Ascending aorta (tissue), 2 donors: ENCODE measurements at regions not wholly inside any gene's neighbourhood (a gene's known extent, or its start where the extent isn't known, plus 50 kb on each side); places are given as distances from the start of the nearest gene placed in this dataset.

ENCODE experiments used
- DNase-seq, 2 donors: peaks; one replicate each; pipeline ENCODE4 v3.0.0-alpha.2; 2019; ENCODE audit warnings: low spot score in 2 of 2
- H3K27ac ChIP-seq, 2 donors: fragments of 200-600 bp; sonication (generic); one replicate each; pipeline ENCODE4 v1.5.1; 2016 to 2017; ENCODE audit warnings: mild to moderate bottlenecking in 1 of 2
- H3K27me3 ChIP-seq: fragments of 200-600 bp; sonication (generic); one replicate; pipeline ENCODE4 v1.5.1; 2017
- H3K36me3 ChIP-seq, 2 donors: fragments of 200-600 bp; sonication (generic); one replicate each; pipeline ENCODE4 v1.5.1; 2016
- H3K4me1 ChIP-seq, 2 donors: fragments of 200-600 bp; sonication (generic); one replicate each; pipeline ENCODE4 v1.5.1; 2016 to 2017; ENCODE audit warnings: mild to moderate bottlenecking in 1 of 2
- H3K4me3 ChIP-seq, 2 donors: fragments of 200-600 bp; sonication (generic); one replicate each; pipeline ENCODE4 v1.5.1; 2016 to 2017; ENCODE audit warnings: mild to moderate bottlenecking in 1 of 2
- H3K9me3 ChIP-seq, 2 donors: fragments of 200-600 bp; sonication (generic); one replicate each; pipeline ENCODE4 v1.5.1; 2016
- intact Hi-C: fragments of 100-400 bp; cut with DNase I; formaldehyde crosslinking; loops from one replicate; pipeline ENCODE4 v1.15.1; 2023
- TF ChIP-seq, protein P1 (sequence below), 3 experiments: fragments of 200-600 bp in 2 of 3; fragments of 450-650 bp in 1 of 3; sonication (generic) in 2 of 3; IDR thresholded peaks; one replicate each; pipeline ENCODE4 v1.5.1; 2016 to 2019; ENCODE audit warnings: antibody characterized with exemption in 3 of 3, mild to moderate bottlenecking in 1 of 3, moderate library complexity in 1 of 3

DNA sequence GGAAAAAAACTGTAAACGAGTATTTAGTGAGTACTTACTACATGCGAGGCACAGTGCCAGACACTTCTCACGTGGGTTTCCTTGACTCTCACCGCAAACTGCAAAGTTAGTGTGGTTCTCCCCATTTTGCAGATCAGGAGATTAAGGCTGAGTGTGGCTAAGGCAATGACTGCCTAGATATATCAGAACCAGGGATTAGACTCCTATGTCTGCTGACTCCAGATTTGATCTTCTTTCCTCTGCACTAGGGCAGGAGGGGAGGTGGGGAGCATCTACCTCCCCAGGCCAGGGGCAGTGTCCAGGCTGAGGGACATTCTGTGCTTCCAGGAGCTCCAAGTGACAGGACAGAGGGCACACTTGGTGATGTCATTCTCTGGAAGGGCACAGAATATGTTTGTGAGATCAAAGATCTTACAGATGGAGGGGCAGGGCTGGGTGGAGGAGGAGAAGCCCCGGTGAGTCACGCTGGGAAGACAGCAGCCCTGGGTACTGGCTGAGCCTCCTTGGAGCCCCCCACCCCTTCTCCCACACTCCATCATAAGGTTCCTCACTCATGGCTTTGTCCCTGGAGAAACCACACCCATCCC, 92.4 kb downstream of the RHOB start:
- TF ChIP-seq, protein P1, sequence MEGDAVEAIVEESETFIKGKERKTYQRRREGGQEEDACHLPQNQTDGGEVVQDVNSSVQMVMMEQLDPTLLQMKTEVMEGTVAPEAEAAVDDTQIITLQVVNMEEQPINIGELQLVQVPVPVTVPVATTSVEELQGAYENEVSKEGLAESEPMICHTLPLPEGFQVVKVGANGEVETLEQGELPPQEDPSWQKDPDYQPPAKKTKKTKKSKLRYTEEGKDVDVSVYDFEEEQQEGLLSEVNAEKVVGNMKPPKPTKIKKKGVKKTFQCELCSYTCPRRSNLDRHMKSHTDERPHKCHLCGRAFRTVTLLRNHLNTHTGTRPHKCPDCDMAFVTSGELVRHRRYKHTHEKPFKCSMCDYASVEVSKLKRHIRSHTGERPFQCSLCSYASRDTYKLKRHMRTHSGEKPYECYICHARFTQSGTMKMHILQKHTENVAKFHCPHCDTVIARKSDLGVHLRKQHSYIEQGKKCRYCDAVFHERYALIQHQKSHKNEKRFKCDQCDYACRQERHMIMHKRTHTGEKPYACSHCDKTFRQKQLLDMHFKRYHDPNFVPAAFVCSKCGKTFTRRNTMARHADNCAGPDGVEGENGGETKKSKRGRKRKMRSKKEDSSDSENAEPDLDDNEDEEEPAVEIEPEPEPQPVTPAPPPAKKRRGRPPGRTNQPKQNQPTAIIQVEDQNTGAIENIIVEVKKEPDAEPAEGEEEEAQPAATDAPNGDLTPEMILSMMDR (IDR thresholded peaks at IDR 0.05), result no peak
- DNase-seq, result no peak
- Histone ChIP-seq H3K36me3 (no peaks in the 10 kb centered on the region), H3K27me3 (no peaks in the 10 kb centered on the region), H3K4me3 (no peak overlapping the region), H3K27ac (peak overlapping the region in 1 of 2 donors; percentile 6), H3K4me1 (peaks cover 4 to 13% of the 10 kb centered on the region in 2 donors), H3K9me3 (no peaks in the 10 kb centered on the region)
- intact Hi-C loops, result no loop called here

DNA sequence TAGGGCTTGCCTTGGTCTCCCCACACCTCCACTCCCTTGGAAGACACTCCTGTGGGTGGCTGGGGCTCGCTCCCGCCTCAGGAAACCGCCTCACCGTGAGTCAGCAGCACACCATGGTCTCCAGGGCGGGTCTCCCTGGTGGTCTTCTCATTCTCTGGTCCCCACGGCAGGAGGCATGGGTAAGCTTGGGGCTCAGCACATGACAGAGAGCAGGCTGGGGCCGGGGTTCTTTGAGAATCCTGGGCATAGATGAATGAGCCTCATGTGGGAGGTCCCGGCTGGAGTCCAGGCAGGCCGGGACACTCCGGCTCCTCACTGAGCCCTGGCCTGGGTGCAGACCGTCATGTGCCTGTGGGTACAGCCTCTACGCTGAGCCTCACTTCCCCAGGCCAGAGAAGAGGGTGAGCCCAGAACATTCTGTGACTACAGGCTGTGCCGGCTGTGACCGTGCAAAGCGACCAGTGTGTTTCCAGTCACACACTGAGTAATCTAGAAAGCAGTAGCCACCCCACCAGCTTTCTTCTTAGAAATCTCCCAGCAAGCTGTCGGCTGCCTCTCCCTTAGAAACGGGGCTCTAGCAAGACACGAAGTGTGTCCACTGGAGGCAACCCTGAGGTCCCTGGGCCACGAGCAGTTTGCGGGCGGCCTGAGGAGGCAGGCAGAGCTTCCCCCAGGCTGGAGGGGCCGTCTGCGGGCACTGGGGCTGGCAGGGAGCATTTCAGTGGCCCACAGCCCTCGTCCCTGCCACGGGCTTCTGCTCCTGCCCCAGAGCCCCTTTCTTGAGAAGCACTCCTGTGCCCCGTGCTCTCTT, 93.1 kb downstream of the RHOB start:
- peak overlapping the region in 1 of 2 donors; percentile 6 for H3K27ac ChIP-seq
- no peak for DNase-seq
- no peaks in the 10 kb centered on the region for H3K27me3 ChIP-seq

DNA sequence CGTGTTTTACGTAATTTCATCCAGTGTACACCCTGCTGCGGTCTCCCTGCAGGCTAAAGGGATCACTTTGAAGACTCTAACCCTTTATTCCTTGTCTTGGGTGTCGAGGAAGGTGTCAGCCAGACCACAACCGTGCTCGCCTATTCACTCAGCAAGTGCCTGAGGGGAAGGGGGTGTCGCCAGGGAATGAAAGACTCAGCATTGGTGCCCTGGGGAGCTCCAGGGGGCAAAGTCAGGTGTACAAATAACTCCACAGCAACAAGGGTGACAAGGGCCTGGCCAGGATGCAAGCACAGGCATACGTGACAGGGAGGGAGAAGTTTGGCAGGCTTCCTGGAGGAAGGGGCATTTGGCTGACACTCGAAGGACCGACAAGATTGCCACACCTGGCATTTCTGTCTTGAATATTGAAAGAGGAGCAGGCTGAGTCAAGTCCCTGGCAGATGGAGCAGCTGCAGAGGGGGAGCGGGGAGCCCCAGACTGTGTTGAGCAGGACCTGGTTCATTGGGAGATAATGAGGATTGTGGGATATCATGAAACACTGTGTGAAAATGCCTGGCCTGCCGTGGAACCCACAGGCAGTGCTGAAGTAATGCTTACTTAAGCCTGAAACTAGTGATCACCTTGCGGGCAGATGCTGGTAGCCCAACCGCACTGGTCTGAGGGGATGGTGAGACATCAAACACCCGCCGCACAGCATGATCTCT, 93.9 kb downstream of the RHOB start:
- Histone ChIP-seq H3K4me1 (peaks cover 4 to 11% of the 10 kb centered on the region in 2 donors), H3K36me3 (no peaks in the 10 kb centered on the region), H3K4me3 (no peak overlapping the region), H3K27me3 (no peaks in the 10 kb centered on the region), H3K9me3 (no peaks in the 10 kb centered on the region), H3K27ac (no peak overlapping the region)
- TF ChIP-seq, protein P1 (IDR thresholded peaks at IDR 0.05), result no peak
- no peak for DNase-seq
- intact Hi-C loops, result no loop called here

More for the DNA sequence above, 93.1 kb downstream of the RHOB start:
- Histone ChIP-seq H3K36me3 (no peaks in the 10 kb centered on the region), H3K9me3 (no peaks in the 10 kb centered on the region), H3K4me1 (peaks cover 4 to 13% of the 10 kb centered on the region in 2 donors), H3K4me3 (no peak overlapping the region)
- intact Hi-C loops, result no loop called here
- TF ChIP-seq, protein P1 (IDR thresholded peaks at IDR 0.05), result no peak

DNA sequence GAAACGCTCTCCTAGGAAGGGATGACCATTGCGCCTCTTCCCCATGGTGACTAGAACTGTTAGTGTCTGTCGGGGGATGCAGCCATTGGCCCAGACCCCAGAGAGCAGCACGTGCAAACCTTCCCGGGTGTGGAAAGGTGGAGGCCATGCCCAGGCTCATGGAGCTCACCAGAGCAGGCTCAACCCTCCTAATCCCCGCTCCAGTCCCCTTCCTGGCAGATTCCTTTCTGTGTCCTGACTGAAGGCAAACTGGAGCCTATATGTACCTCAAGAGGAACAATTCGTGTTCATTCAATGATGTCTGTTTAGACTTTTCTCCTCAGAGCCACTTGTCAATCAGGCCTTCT, 94.4 kb downstream of the RHOB start:
- Histone ChIP-seq H3K4me1 (peaks cover 2 to 5% of the 10 kb centered on the region in 2 donors), H3K9me3 (no peaks in the 10 kb centered on the region), H3K27ac (no peak overlapping the region), H3K4me3 (no peak overlapping the region), H3K27me3 (no peaks in the 10 kb centered on the region), H3K36me3 (no peaks in the 10 kb centered on the region)
- intact Hi-C loops, result no loop called here
- DNase-seq, result no peak
- TF ChIP-seq, protein P1 (IDR thresholded peaks at IDR 0.05), result no peak

DNA sequence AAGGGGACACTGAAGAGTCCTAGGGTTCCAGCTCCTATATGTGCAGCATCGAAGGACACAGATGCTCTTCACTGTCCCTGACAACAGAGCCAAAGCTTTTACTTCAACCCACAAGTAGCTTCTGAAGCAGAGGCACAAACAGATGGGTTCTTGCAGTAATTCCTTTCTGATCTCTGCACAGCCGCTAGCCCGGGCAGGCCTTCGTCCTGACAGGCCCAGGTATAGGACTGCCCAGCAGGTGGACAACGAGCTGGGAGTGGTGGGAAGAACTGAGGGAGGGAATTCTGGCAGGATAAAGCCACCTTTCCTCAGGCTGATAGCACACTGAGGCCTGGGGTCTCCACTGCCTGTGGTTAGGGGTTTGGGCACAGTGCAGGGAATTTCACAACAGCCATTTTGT, 94.8 kb downstream of the RHOB start:
- Histone ChIP-seq H3K27ac (no peak overlapping the region), H3K36me3 (no peaks in the 10 kb centered on the region), H3K9me3 (no peaks in the 10 kb centered on the region), H3K4me1 (peaks cover 0 to 4% of the 10 kb centered on the region in 2 donors), H3K4me3 (no peak overlapping the region), H3K27me3 (no peaks in the 10 kb centered on the region)
- DNase-seq, result no peak
- TF ChIP-seq, protein P1 (IDR thresholded peaks at IDR 0.05), result no peak
- intact Hi-C loops, result no loop called here
